ENCODE measurements at regions not wholly inside any gene's neighbourhood (a gene's known extent, or its start where the extent isn't known, plus 50 kb on each side); places are given as distances from the start of the nearest gene placed in this dataset.

DNA sequence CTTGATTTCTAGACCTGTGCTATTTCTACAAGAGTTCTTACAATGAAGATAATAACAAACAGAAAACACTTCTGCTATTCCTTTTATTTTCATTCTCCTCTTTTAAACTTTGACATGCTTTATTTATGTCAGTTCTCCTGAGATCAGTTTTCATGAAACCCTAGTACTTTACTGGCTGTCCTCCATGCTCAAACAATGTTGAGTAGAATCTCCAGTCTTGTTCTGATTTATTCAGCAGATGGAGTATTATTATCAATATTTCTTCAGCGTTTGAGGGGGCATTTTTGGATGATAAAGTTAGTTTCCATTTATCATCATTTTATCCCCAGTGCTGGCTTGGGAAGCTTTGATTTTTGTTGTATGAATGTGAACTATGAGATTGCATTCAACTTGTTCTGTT lies 85.9 kb upstream of the WARS2 start:
- Histone ChIP-seq H3K4me2 (ENCODE audit: low read length) (no peak overlapping the region), H3F3A (ENCODE audit: insufficient read depth, low read length) (no peaks in the 10 kb centered on the region), H3K9me2 (ENCODE audit: low read depth, low read length) (no peaks in the 10 kb centered on the region), H3K4me3 (ENCODE audit: low read depth, low read length, poor library complexity, severe bottlenecking) (no peak overlapping the region), H3K9ac (ENCODE audit: low read length) (no peak overlapping the region), H3K36me3 (ENCODE audit: insufficient read depth, low read length) (no peaks in the 10 kb centered on the region), H2AFZ (ENCODE audit: low read length) (no peak overlapping the region), H3K79me2 (ENCODE audit: insufficient read depth, low read length) (no peaks in the 10 kb centered on the region), H3K27ac (ENCODE audit: low read depth, low read length, poor library complexity, severe bottlenecking) (no peak overlapping the region), H4K20me1 (ENCODE audit: insufficient read depth, low read length) (no peaks in the 10 kb centered on the region), H3K9me3 (ENCODE audit: low read length) (no peaks in the 10 kb centered on the region), H3K4me1 (ENCODE audit: insufficient read depth, low read length, severe bottlenecking) (no peaks in the 10 kb centered on the region), H3K27me3 (ENCODE audit: insufficient read depth, low read length) (no peaks in the 10 kb centered on the region)
- TF ChIP-seq, protein P1, sequence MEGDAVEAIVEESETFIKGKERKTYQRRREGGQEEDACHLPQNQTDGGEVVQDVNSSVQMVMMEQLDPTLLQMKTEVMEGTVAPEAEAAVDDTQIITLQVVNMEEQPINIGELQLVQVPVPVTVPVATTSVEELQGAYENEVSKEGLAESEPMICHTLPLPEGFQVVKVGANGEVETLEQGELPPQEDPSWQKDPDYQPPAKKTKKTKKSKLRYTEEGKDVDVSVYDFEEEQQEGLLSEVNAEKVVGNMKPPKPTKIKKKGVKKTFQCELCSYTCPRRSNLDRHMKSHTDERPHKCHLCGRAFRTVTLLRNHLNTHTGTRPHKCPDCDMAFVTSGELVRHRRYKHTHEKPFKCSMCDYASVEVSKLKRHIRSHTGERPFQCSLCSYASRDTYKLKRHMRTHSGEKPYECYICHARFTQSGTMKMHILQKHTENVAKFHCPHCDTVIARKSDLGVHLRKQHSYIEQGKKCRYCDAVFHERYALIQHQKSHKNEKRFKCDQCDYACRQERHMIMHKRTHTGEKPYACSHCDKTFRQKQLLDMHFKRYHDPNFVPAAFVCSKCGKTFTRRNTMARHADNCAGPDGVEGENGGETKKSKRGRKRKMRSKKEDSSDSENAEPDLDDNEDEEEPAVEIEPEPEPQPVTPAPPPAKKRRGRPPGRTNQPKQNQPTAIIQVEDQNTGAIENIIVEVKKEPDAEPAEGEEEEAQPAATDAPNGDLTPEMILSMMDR (IDR thresholded peaks at IDR 0.05; ENCODE audit: low read length), result no peak
- TF ChIP-seq EZH2 (IDR thresholded peaks at IDR 0.05; ENCODE audit: borderline replicate concordance, low read length), result no peak

DNA sequence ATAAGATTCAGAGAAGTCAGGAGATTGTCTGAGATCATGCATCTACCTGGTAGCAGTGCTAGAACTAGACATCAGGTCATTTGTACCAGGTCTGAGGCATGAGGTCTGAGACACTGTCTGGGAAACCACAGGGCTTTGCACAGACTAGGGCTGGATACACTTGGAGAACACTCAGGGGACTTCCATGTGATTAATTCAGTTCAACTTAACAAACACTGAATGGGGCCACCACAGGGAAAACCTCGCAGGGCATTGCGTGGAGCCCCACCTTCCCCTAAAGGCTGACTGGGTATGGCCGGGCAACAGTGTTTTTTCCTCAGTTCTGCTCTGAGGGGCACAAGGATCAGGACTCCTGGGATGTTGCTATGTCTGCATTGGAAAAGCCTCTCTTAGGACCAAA lies 86.5 kb upstream of the WARS2 start:
- H3K9ac ChIP-seq (ENCODE audit: low read length), result no peak overlapping the region
- H3K4me3 ChIP-seq (ENCODE audit: low read depth, low read length, poor library complexity, severe bottlenecking), result no peak overlapping the region
- no peaks in the 10 kb centered on the region for H3K27me3 ChIP-seq (ENCODE audit: insufficient read depth, low read length)
- H3K79me2 ChIP-seq (ENCODE audit: insufficient read depth, low read length), result no peaks in the 10 kb centered on the region
- no peaks in the 10 kb centered on the region for H3F3A ChIP-seq (ENCODE audit: insufficient read depth, low read length)
- no peaks in the 10 kb centered on the region for H3K9me3 ChIP-seq (ENCODE audit: low read length)
- H3K4me2 ChIP-seq (ENCODE audit: low read length), result no peak overlapping the region
- no peaks in the 10 kb centered on the region for H3K4me1 ChIP-seq (ENCODE audit: insufficient read depth, low read length, severe bottlenecking)
- TF ChIP-seq, protein P1 (IDR thresholded peaks at IDR 0.05; ENCODE audit: low read length), result no peak
- no peak for TF ChIP-seq EZH2 (IDR thresholded peaks at IDR 0.05; ENCODE audit: borderline replicate concordance, low read length)
- no peaks in the 10 kb centered on the region for H3K36me3 ChIP-seq (ENCODE audit: insufficient read depth, low read length)
- no peak overlapping the region for H3K27ac ChIP-seq (ENCODE audit: low read depth, low read length, poor library complexity, severe bottlenecking)
- H3K9me2 ChIP-seq (ENCODE audit: low read depth, low read length), result no peaks in the 10 kb centered on the region
- H2AFZ ChIP-seq (ENCODE audit: low read length), result no peak overlapping the region
- H4K20me1 ChIP-seq (ENCODE audit: insufficient read depth, low read length), result no peaks in the 10 kb centered on the region

GRCh38 chr1:119227456-119227855 lies 87.0 kb upstream of the WARS2 start:
- H2AFZ ChIP-seq (ENCODE audit: low read length), result no peak overlapping the region

More at GRCh38 chr1:119227456-119227855, 87.0 kb upstream of the WARS2 start:
- no peaks in the 10 kb centered on the region for H3K36me3 ChIP-seq (ENCODE audit: insufficient read depth, low read length)
- no peak overlapping the region for H3K27ac ChIP-seq (ENCODE audit: low read depth, low read length, poor library complexity, severe bottlenecking)
- no peak overlapping the region for H3K4me2 ChIP-seq (ENCODE audit: low read length)
- no peak overlapping the region for H3K4me3 ChIP-seq (ENCODE audit: low read depth, low read length, poor library complexity, severe bottlenecking)
- H3K4me1 ChIP-seq (ENCODE audit: insufficient read depth, low read length, severe bottlenecking), result no peaks in the 10 kb centered on the region
- H3K27me3 ChIP-seq (ENCODE audit: insufficient read depth, low read length), result no peaks in the 10 kb centered on the region
- TF ChIP-seq, protein P1 (IDR thresholded peaks at IDR 0.05; ENCODE audit: low read length), result no peak
- no peak for TF ChIP-seq EZH2 (IDR thresholded peaks at IDR 0.05; ENCODE audit: borderline replicate concordance, low read length)
- H4K20me1 ChIP-seq (ENCODE audit: insufficient read depth, low read length), result no peaks in the 10 kb centered on the region
- H3K79me2 ChIP-seq (ENCODE audit: insufficient read depth, low read length), result no peaks in the 10 kb centered on the region
- H3F3A ChIP-seq (ENCODE audit: insufficient read depth, low read length), result no peaks in the 10 kb centered on the region
- H3K9me3 ChIP-seq (ENCODE audit: low read length), result no peaks in the 10 kb centered on the region
- no peaks in the 10 kb centered on the region for H3K9me2 ChIP-seq (ENCODE audit: low read depth, low read length)
- H3K9ac ChIP-seq (ENCODE audit: low read length), result no peak overlapping the region
